ENCODE measurements at regions not wholly inside any gene's neighbourhood (a gene's known extent, or its start where the extent isn't known, plus 50 kb on each side); places are given as distances from the start of the nearest gene placed in this dataset.

- Histone ChIP-seq H3K9me3 (ENCODE audit: control insufficient read depth in 4 of 4, low read length in 3 of 4) (no peaks in the 10 kb centered on the region), H3K27ac (ENCODE audit: low read depth in 1 of 2, low read length in 2 of 2) (peak overlapping the region in 1 of 2 donors; percentile 1), H3K4me3 (ENCODE audit: low read depth in 1 of 3, low read length in 3 of 3) (no peak overlapping the region), H3K4me1 (ENCODE audit: control insufficient read depth in 4 of 4, insufficient read depth in 4 of 4, low read length in 3 of 4) (peaks cover 3 to 14% (median 5%) of the 10 kb centered on the region in 4 donors), H3K36me3 (ENCODE audit: control insufficient read depth in 4 of 4, insufficient read depth in 3 of 4, low read depth in 1 of 4, low read length in 3 of 4) (no peaks in the 10 kb centered on the region), H3K9ac (ENCODE audit: low read depth in 1 of 2, low read length in 2 of 2) (no peak overlapping the region), H3K27me3 (ENCODE audit: control insufficient read depth in 4 of 4, insufficient read depth in 4 of 4, low read length in 3 of 4) (no peaks in the 10 kb centered on the region)
- WGBS = 90% methylated on average over 10 of the region's 10 CpGs
- TF ChIP-seq SP1 (IDR thresholded peaks at IDR 0.05) (no peak), CTCF (IDR thresholded peaks at IDR 0.05; ENCODE audit: low read depth, low read length, missing input control) (no peak), RAD21 (IDR thresholded peaks at IDR 0.05) (no peak), REST (IDR thresholded peaks at IDR 0.05) (no peak), MAX (IDR thresholded peaks at IDR 0.05) (no peak), NR2F2 (IDR thresholded peaks at IDR 0.05) (no peak), JUND (IDR thresholded peaks at IDR 0.05) (no peak), GABPA (IDR thresholded peaks at IDR 0.05 in 1 of 2, conservative IDR thresholded peaks at IDR 0.05 in 1 of 2) (no peak), HNF4A (conservative IDR thresholded peaks at IDR 0.05) (no peak), FOXA2 (IDR thresholded peaks at IDR 0.05) (no peak), TAF1 (conservative IDR thresholded peaks at IDR 0.05) (no peak), HNF4G (IDR thresholded peaks at IDR 0.05) (no peak), FOXA1 (IDR thresholded peaks at IDR 0.05) (no peak), RXRA (IDR thresholded peaks at IDR 0.05) (no peak), EGR1 (IDR thresholded peaks at IDR 0.05; ENCODE audit: low read depth in 2 of 2) (no peak), YY1 (IDR thresholded peaks at IDR 0.05) (no peak)
- TF ChIP-seq, protein P1, sequence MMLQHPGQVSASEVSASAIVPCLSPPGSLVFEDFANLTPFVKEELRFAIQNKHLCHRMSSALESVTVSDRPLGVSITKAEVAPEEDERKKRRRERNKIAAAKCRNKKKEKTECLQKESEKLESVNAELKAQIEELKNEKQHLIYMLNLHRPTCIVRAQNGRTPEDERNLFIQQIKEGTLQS (IDR thresholded peaks at IDR 0.05) = no peak
- TF ChIP-seq, protein P2, sequence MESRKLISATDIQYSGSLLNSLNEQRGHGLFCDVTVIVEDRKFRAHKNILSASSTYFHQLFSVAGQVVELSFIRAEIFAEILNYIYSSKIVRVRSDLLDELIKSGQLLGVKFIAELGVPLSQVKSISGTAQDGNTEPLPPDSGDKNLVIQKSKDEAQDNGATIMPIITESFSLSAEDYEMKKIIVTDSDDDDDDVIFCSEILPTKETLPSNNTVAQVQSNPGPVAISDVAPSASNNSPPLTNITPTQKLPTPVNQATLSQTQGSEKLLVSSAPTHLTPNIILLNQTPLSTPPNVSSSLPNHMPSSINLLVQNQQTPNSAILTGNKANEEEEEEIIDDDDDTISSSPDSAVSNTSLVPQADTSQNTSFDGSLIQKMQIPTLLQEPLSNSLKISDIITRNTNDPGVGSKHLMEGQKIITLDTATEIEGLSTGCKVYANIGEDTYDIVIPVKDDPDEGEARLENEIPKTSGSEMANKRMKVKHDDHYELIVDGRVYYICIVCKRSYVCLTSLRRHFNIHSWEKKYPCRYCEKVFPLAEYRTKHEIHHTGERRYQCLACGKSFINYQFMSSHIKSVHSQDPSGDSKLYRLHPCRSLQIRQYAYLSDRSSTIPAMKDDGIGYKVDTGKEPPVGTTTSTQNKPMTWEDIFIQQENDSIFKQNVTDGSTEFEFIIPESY (IDR thresholded peaks at IDR 0.05) = no peak
- DNase-seq (ENCODE audit: low spot score) = no peak
These were observed 132.6 kb upstream of the LIPC start for GRCh38 chr15:58298879-58299850.

All from liver (tissue), 8 donors.